ENCODE measurements at regions not wholly inside any gene's neighbourhood (a gene's known extent, or its start where the extent isn't known, plus 50 kb on each side); places are given as distances from the start of the nearest gene placed in this dataset.
A peak's percentile ranks its signal among the peaks of the same experiment; 100 is the strongest.

GRCh38 chr17:72294487-72294893 lies 173.7 kb downstream of the SOX9 start:
- no peak for DNase-seq
- Histone ChIP-seq H3K4me3 (ENCODE audit: low read length) (no peak overlapping the region), H4K20me1 (ENCODE audit: low read length) (no peaks in the 10 kb centered on the region), H3K79me2 (ENCODE audit: low read length) (no peaks in the 10 kb centered on the region), H3K4me2 (ENCODE audit: low read length) (no peak overlapping the region), H3K9ac (ENCODE audit: low read length) (no peak overlapping the region), H3K27me3 (ENCODE audit: low read length) (no peaks in the 10 kb centered on the region), H3K4me1 (ENCODE audit: insufficient read depth, low read length) (peaks cover 19% of the 10 kb centered on the region), H3K9me3 (ENCODE audit: low read length) (no peaks in the 10 kb centered on the region), H2AFZ (ENCODE audit: low read length) (no peak overlapping the region), H3F3A (ENCODE audit: low read length, unreplicated experiment) (no peaks in the 10 kb centered on the region), H3K27ac (ENCODE audit: low read length) (no peak overlapping the region), H3K9me2 (replicated peaks; ENCODE audit: low read length) (no peaks in the 10 kb centered on the region; the same call in 1 of the 2 replicates), H3K36me3 (ENCODE audit: low read depth, low read length) (no peaks in the 10 kb centered on the region)
- intact Hi-C loops (cut with micrococcal nuclease): no loop called here
- no TSS peak for BruUV-seq (replicated peaks)
- ChIA-PET POLR2A (ENCODE audit: unreplicated experiment) (no interaction called here), CTCF (no interaction called here)
- no peak for ATAC-seq
- TF ChIP-seq EZH2phosphoT487 (IDR thresholded peaks at IDR 0.05; ENCODE audit: borderline replicate concordance, low read length) (no peak), EZH2 (IDR thresholded peaks at IDR 0.05; ENCODE audit: low read length, unreplicated experiment) (no peak), CTCF (conservative IDR thresholded peaks at IDR 0.05; ENCODE audit: low read depth, low read length) (no peak)

- BruUV-seq (replicated peaks): no TSS peak
- Histone ChIP-seq H2AFZ (ENCODE audit: low read length) (no peak overlapping the region), H3F3A (ENCODE audit: low read length, unreplicated experiment) (no peaks in the 10 kb centered on the region), H3K27me3 (ENCODE audit: low read length) (no peaks in the 10 kb centered on the region), H3K9me2 (replicated peaks; ENCODE audit: low read length) (no peaks in the 10 kb centered on the region; the same call in 1 of the 2 replicates), H3K79me2 (ENCODE audit: low read length) (no peaks in the 10 kb centered on the region), H3K36me3 (ENCODE audit: low read depth, low read length) (no peaks in the 10 kb centered on the region), H3K9ac (ENCODE audit: low read length) (no peak overlapping the region), H3K4me2 (ENCODE audit: low read length) (no peak overlapping the region), H3K9me3 (ENCODE audit: low read length) (no peaks in the 10 kb centered on the region), H3K4me3 (ENCODE audit: low read length) (no peak overlapping the region), H4K20me1 (ENCODE audit: low read length) (no peaks in the 10 kb centered on the region), H3K4me1 (ENCODE audit: insufficient read depth, low read length) (peaks cover 19% of the 10 kb centered on the region), H3K27ac (ENCODE audit: low read length) (no peak overlapping the region)
- no peak for TF ChIP-seq EZH2phosphoT487 (IDR thresholded peaks at IDR 0.05; ENCODE audit: borderline replicate concordance, low read length)
- ATAC-seq: no peak
- intact Hi-C loops (cut with micrococcal nuclease): no loop called here
- DNase-seq: no peak
- CTCF ChIA-PET: no interaction called here
- POLR2A ChIA-PET (ENCODE audit: unreplicated experiment): interaction anchor here (0.7 kb wide), 1 partner anchor 95 kb away, joined by 3 read pairs; no protein-coding TSS in a partner anchor
These were observed 175.1 kb downstream of the SOX9 start for GRCh38 chr17:72295916-72296315.

DNA sequence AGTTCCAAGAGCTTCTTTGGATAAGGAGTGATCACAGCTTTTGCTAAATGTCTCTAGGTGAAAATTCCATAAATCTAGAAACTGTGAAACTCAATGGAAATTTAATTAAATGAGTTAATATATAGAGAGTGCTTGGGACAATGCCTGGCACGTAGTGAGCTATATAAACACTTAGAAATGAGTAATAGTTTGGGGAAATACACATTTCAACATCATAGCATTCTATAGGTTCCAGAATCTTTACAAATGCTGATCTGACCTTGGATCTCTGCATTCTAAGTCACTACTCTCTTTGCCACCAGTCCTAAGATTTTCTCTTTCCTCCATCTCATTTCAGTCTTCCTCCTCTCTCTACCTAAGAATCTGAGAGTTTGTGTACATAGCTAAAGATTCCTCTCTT lies 175.6 kb downstream of the SOX9 start:
- Histone ChIP-seq H3K4me1 (ENCODE audit: insufficient read depth, low read length) (peaks cover 19% of the 10 kb centered on the region), H3K4me3 (ENCODE audit: low read length) (no peak overlapping the region), H3K4me2 (ENCODE audit: low read length) (peak overlapping the region; percentile 43; the same call in 1 of the 2 replicates), H3F3A (ENCODE audit: low read length, unreplicated experiment) (no peaks in the 10 kb centered on the region), H3K79me2 (ENCODE audit: low read length) (no peaks in the 10 kb centered on the region), H3K27ac (ENCODE audit: low read length) (peak overlapping the region; percentile 1), H4K20me1 (ENCODE audit: low read length) (no peaks in the 10 kb centered on the region), H3K27me3 (ENCODE audit: low read length) (no peaks in the 10 kb centered on the region), H2AFZ (ENCODE audit: low read length) (no peak overlapping the region), H3K9ac (ENCODE audit: low read length) (no peak overlapping the region), H3K36me3 (ENCODE audit: low read depth, low read length) (no peaks in the 10 kb centered on the region), H3K9me2 (replicated peaks; ENCODE audit: low read length) (no peaks in the 10 kb centered on the region; the same call in 1 of the 2 replicates), H3K9me3 (ENCODE audit: low read length) (no peaks in the 10 kb centered on the region)
- TF ChIP-seq CTCF (conservative IDR thresholded peaks at IDR 0.05; ENCODE audit: low read depth, low read length) (no peak), EZH2 (IDR thresholded peaks at IDR 0.05; ENCODE audit: low read length, unreplicated experiment) (no peak), EZH2phosphoT487 (IDR thresholded peaks at IDR 0.05; ENCODE audit: borderline replicate concordance, low read length) (no peak)
- peak; percentile 39 for ATAC-seq
- peak; percentile 54 for DNase-seq
- POLR2A ChIA-PET (ENCODE audit: unreplicated experiment): interaction anchor here (0.7 kb wide), 1 partner anchor 95 kb away, joined by 3 read pairs; no protein-coding TSS in a partner anchor
- no TSS peak for BruUV-seq (replicated peaks)
- intact Hi-C loops (cut with micrococcal nuclease): no loop called here
- CTCF ChIA-PET: interaction anchor here (0.7 kb wide), 1 partner anchor 823 kb away, joined by 3 read pairs; no protein-coding TSS in a partner anchor

All from PC-3 (cell line).